Uterus (tissue), 3 donors: ENCODE measurements at regions not wholly inside any gene's neighbourhood (a gene's known extent, or its start where the extent isn't known, plus 50 kb on each side); places are given as distances from the start of the nearest gene placed in this dataset.

Source experiments
- DNase-seq, 2 donors: peaks; one replicate each; pipeline ENCODE4 v3.0.0-alpha.2; 2019 to 2020
- H3K27ac ChIP-seq, 2 donors: fragments of 200-600 bp; sonication (generic); 1 replicate in 1 of 2; 2 replicates in 1 of 2; pipeline ENCODE4 v1.5.1; 2016 to 2018
- H3K27me3 ChIP-seq, 2 donors: fragments of 200-600 bp; sonication (generic); one replicate each; pipeline ENCODE4 v1.5.1; 2018 to 2019; ENCODE audit warnings: control low read depth in 1 of 2
- H3K36me3 ChIP-seq, 2 donors: fragments of 200-600 bp; sonication (generic); one replicate each; pipeline ENCODE4 v1.5.1; 2019; ENCODE audit warnings: control low read depth in 1 of 2
- H3K4me1 ChIP-seq, 2 donors: fragments of 200-600 bp; sonication (generic); one replicate each; pipeline ENCODE4 v1.5.1; 2018 to 2019; ENCODE audit warnings: control low read depth in 1 of 2
- H3K4me3 ChIP-seq, 2 donors: fragments of 200-600 bp; sonication (generic); 1 replicate in 1 of 2; 2 replicates in 1 of 2; pipeline ENCODE4 v1.5.1; 2018 to 2019; ENCODE audit warnings: mild to moderate bottlenecking in 1 of 2
- H3K9me3 ChIP-seq, 2 donors: fragments of 200-600 bp; sonication (generic); one replicate each; pipeline ENCODE4 v1.5.1; 2019; ENCODE audit warnings: control low read depth in 1 of 2
- POLR2A ChIP-seq, 2 donors: fragments of 450-650 bp; IDR thresholded peaks; one replicate each; pipeline ENCODE4 v1.6.1; 2016; ENCODE audit warnings: antibody characterized with exemption in 2 of 2, mild to moderate bottlenecking in 1 of 2, moderate library complexity in 1 of 2
- intact Hi-C: fragments of 100-400 bp; cut with DNase I; formaldehyde crosslinking; loops from one replicate; pipeline ENCODE4 v1.15.1; 2023; ENCODE audit warnings: low total_unique reads
- TF ChIP-seq, protein P1 (sequence below), 4 experiments: fragments of 200-600 bp in 2 of 4; fragments of 450-650 bp in 2 of 4; sonication (generic) in 2 of 4; IDR thresholded peaks; one replicate each; pipeline ENCODE4 v1.5.1; 2016 to 2019; ENCODE audit warnings: antibody characterized with exemption in 4 of 4, mild to moderate bottlenecking in 2 of 4, moderate library complexity in 1 of 4
- donor health status: DM: yes; HTN: yes; CAD: no.

DNA sequence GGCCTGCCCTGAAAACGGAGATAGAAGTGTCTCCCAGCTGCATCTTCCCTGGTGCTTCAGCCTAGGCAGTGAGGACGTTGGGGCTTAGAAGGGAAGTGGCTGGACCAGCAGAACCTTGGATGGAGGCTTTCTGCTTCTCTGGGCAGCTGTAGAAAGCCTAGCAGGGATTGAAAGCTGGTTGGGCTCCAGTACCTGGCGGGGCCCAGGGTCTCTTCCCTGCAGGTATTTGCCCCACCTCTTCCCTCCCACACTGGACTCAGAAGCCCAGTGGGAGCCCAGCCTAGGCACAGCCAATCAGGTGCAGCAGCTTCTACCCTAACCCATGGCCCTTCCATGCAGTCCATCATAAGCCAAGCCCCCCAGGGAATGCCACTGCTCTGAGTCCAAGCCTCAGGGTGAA is 190.3 kb upstream of the IRX6 start:
- no peak overlapping the region for H3K4me3 ChIP-seq
- intact Hi-C loops: no loop called here
- H3K27ac ChIP-seq: no peak overlapping the region
- H3K9me3 ChIP-seq: no peaks in the 10 kb centered on the region
- no peak for DNase-seq
- TF ChIP-seq, protein P1, sequence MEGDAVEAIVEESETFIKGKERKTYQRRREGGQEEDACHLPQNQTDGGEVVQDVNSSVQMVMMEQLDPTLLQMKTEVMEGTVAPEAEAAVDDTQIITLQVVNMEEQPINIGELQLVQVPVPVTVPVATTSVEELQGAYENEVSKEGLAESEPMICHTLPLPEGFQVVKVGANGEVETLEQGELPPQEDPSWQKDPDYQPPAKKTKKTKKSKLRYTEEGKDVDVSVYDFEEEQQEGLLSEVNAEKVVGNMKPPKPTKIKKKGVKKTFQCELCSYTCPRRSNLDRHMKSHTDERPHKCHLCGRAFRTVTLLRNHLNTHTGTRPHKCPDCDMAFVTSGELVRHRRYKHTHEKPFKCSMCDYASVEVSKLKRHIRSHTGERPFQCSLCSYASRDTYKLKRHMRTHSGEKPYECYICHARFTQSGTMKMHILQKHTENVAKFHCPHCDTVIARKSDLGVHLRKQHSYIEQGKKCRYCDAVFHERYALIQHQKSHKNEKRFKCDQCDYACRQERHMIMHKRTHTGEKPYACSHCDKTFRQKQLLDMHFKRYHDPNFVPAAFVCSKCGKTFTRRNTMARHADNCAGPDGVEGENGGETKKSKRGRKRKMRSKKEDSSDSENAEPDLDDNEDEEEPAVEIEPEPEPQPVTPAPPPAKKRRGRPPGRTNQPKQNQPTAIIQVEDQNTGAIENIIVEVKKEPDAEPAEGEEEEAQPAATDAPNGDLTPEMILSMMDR (IDR thresholded peaks at IDR 0.05): no peak
- no peak for TF ChIP-seq POLR2A (IDR thresholded peaks at IDR 0.05)
- H3K36me3 ChIP-seq: no peaks in the 10 kb centered on the region
- H3K27me3 ChIP-seq: no peaks in the 10 kb centered on the region
- H3K4me1 ChIP-seq: no peaks in the 10 kb centered on the region

DNA sequence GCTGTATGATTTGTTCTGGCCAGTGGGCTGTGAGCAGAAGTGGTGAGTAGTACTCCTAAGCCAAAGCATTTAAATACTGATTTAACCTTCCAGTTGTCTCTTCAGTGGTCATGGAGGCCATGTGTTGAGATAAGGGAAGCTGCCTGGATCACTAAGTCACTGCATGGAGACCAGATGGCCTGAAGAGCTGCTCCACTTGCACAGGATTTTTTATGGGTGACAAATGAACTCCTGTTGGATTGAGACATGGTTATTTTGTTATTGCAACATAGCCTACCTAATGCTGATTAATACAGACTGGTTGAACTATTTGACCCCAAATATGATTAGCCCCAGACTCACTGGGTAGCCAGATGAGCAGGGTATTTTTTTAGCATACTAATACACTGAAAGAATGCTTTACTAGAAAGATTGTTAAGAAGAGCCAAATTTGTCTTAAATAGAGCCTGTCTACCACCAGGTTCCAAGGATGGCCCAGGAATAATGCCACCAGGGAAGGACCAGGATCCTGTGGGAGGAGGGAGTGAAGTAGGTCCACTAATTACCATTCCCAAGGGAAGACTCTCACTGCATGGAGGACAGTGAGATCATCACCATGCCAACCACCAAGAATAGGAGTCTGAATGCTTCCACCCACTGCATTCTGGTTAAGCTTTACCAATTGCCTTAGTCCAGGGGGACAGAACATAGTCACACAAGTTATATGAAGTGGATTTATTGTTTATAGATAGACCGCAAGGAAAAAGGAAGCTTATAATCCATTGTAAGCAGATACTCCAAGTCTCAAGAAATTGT is 187.4 kb upstream of the IRX6 start:
- Histone ChIP-seq H3K9me3 (no peaks in the 10 kb centered on the region), H3K4me1 (no peaks in the 10 kb centered on the region), H3K4me3 (no peak overlapping the region), H3K27ac (no peak overlapping the region), H3K27me3 (no peaks in the 10 kb centered on the region), H3K36me3 (no peaks in the 10 kb centered on the region)
- TF ChIP-seq, protein P1 (IDR thresholded peaks at IDR 0.05): no peak
- TF ChIP-seq POLR2A (IDR thresholded peaks at IDR 0.05): no peak
- DNase-seq: no peak
- intact Hi-C loops: no loop called here

DNA sequence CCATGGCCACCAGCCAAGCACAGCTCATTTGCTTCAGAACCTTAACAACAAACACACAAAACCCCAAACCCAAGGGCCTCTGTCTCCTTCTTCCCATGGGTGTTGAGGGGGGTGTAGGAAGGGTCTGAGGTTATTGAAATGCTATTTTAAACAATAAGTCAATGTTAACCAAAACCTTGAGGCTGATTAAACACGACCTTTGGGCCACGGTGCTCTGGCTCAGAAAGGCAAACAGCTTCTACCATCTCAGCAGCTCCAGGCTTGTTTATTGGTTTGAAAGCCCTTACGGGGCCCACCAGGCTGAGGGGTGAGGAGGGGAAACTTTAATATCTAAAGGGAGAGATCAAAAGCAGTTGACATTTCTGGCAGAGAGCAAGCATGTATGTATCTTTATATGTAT is 185.7 kb upstream of the IRX6 start:
- Histone ChIP-seq H3K27ac (no peak overlapping the region), H3K9me3 (no peaks in the 10 kb centered on the region), H3K4me3 (no peak overlapping the region), H3K4me1 (no peaks in the 10 kb centered on the region), H3K36me3 (no peaks in the 10 kb centered on the region), H3K27me3 (no peaks in the 10 kb centered on the region)
- no peak for DNase-seq
- no peak for TF ChIP-seq POLR2A (IDR thresholded peaks at IDR 0.05)
- TF ChIP-seq, protein P1 (IDR thresholded peaks at IDR 0.05): no peak
- intact Hi-C loops: no loop called here

DNA sequence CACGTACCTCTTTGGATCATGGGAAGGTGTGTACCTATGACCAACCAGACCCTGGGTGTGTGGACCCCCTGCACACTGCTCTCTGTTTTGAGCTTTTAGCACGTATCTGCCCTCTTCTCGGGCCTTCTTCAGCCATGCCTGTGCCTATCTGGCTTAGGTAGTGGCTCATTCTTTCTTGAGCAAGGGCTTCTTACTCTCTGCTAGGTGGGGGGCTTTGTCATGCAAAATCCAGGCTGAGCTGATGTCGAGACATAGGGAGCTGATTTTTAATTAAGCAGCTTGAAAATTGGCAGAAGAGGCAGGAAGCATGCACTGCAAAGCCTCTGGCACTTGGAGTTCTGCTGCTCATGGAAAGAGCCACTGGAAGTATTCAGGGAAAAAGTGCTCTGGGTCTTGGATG is 181.6 kb upstream of the IRX6 start:
- TF ChIP-seq POLR2A (IDR thresholded peaks at IDR 0.05): no peak
- TF ChIP-seq, protein P1 (IDR thresholded peaks at IDR 0.05): no peak
- intact Hi-C loops: no loop called here
- DNase-seq: no peak

DNA sequence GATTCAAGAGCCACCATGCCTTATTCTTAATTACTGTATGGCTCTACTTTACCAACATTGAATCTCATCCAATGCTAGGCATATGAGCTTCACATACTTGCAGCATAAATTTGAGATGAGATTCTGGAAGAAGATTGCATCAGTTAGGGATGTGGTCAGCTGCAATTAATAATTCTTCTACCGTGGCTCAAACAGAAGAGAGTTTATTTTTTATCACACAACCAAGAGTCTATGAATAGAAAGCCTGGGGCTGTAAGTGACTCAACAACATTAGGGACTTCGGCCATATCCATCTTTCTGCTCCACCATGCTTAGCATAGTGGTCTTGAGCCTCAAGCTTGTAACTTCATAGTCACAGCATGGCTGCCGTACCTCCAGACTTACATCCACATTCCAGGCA is 179.4 kb upstream of the IRX6 start:
- no peaks in the 10 kb centered on the region for H3K27me3 ChIP-seq
- TF ChIP-seq, protein P1 (IDR thresholded peaks at IDR 0.05): no peak
- no peak for TF ChIP-seq POLR2A (IDR thresholded peaks at IDR 0.05)
- no peaks in the 10 kb centered on the region for H3K36me3 ChIP-seq
- no peaks in the 10 kb centered on the region for H3K4me1 ChIP-seq
- no peak overlapping the region for H3K27ac ChIP-seq
- intact Hi-C loops: no loop called here
- no peak for DNase-seq
- no peaks in the 10 kb centered on the region for H3K9me3 ChIP-seq
- H3K4me3 ChIP-seq: no peak overlapping the region

More for the DNA sequence above, 181.6 kb upstream of the IRX6 start:
- H3K27me3 ChIP-seq: no peaks in the 10 kb centered on the region
- no peak overlapping the region for H3K27ac ChIP-seq
- H3K9me3 ChIP-seq: no peaks in the 10 kb centered on the region
- no peak overlapping the region for H3K4me3 ChIP-seq
- no peaks in the 10 kb centered on the region for H3K4me1 ChIP-seq
- H3K36me3 ChIP-seq: no peaks in the 10 kb centered on the region
